ENCODE measurements at regions not wholly inside any gene's neighbourhood (a gene's known extent, or its start where the extent isn't known, plus 50 kb on each side); places are given as distances from the start of the nearest gene placed in this dataset.

DNA sequence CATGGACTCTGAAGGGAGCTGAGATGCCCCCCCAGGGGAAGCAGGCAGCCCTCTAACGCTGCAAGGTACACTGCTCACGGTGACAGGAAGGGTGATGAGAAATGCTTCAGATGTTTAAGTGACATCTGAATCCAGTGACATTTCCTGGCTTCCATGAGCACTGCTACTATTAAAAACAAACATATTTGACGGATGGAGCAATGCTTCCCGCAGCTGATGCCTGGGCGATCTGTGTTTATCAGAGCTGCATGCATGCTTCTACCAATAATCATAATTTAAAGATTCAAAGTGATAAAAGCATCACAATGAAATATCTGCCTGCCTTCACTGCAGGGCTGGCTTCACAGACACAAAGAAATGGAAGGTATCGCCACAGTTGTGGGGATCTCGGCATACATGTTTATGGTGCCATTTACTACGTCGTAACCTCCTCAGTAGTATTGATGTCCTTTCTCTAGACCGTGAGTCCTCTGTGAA is 66.1 kb upstream of the AOAH start:
- POLR2A ChIA-PET: no interaction called here
- CTCF ChIA-PET: no interaction called here
- TF ChIP-seq, protein P1, sequence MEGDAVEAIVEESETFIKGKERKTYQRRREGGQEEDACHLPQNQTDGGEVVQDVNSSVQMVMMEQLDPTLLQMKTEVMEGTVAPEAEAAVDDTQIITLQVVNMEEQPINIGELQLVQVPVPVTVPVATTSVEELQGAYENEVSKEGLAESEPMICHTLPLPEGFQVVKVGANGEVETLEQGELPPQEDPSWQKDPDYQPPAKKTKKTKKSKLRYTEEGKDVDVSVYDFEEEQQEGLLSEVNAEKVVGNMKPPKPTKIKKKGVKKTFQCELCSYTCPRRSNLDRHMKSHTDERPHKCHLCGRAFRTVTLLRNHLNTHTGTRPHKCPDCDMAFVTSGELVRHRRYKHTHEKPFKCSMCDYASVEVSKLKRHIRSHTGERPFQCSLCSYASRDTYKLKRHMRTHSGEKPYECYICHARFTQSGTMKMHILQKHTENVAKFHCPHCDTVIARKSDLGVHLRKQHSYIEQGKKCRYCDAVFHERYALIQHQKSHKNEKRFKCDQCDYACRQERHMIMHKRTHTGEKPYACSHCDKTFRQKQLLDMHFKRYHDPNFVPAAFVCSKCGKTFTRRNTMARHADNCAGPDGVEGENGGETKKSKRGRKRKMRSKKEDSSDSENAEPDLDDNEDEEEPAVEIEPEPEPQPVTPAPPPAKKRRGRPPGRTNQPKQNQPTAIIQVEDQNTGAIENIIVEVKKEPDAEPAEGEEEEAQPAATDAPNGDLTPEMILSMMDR (IDR thresholded peaks at IDR 0.05; ENCODE audit: insufficient read depth, low read depth, low read length): no peak
- H3K27me3 ChIP-seq (ENCODE audit: control insufficient read depth, insufficient read depth, low read length): no peaks in the 10 kb centered on the region
- DNase-seq (ENCODE audit: low read depth): no peak
- no peak overlapping the region for H3K4me3 ChIP-seq (ENCODE audit: low read depth, low read length)
- no peaks in the 10 kb centered on the region for H3K36me3 ChIP-seq (ENCODE audit: control insufficient read depth, insufficient read depth, low read length)

- Histone ChIP-seq H3K36me3 (ENCODE audit: control insufficient read depth, insufficient read depth, low read length) (no peaks in the 10 kb centered on the region), H3K27me3 (ENCODE audit: control insufficient read depth, insufficient read depth, low read length) (no peaks in the 10 kb centered on the region), H3K4me3 (ENCODE audit: low read depth, low read length) (no peak overlapping the region)
- DNase-seq (ENCODE audit: low read depth): no peak
- TF ChIP-seq, protein P1 (IDR thresholded peaks at IDR 0.05; ENCODE audit: insufficient read depth, low read depth, low read length): no peak
- ChIA-PET CTCF (interaction anchor here (0.6 to 1.5 kb wide), 2 partner anchors 9 to 47 kb away, joined by 3 to 4 read pairs; no protein-coding TSS in a partner anchor), POLR2A (no interaction called here)
Measured at GRCh38 chr7:36788825-36789470, 64.7 kb upstream of the AOAH start.

DNA sequence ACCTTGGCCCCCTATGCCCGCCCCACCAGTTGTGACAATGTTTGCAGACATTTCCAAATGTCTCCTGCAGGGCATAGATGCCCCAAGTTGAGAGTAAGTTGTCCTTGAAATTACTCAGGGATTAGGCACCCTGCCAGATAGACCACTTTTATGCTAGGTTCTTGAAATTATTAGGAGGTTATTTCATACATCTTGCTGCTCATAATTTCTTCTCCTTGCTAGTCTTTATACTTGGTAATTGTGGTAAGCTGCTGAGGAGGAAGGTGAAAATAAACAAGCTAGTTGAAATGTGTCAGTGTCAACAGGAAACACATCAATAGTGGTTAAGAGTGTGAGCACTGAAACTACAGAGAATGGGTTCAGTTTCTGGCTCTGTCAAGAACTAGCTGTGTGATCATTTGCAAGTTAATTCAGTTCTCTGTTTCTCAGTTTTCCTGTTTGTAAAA is 63.7 kb upstream of the AOAH start:
- ChIA-PET POLR2A (no interaction called here), CTCF (interaction anchor here (0.6 to 1.5 kb wide), 2 partner anchors 10 to 46 kb away, joined by 3 to 4 read pairs; no protein-coding TSS in a partner anchor)
- DNase-seq (ENCODE audit: low read depth): no peak
- Histone ChIP-seq H3K27me3 (ENCODE audit: control insufficient read depth, insufficient read depth, low read length) (no peaks in the 10 kb centered on the region), H3K4me3 (ENCODE audit: low read depth, low read length) (no peak overlapping the region), H3K36me3 (ENCODE audit: control insufficient read depth, insufficient read depth, low read length) (no peaks in the 10 kb centered on the region)
- TF ChIP-seq, protein P1 (IDR thresholded peaks at IDR 0.05; ENCODE audit: insufficient read depth, low read depth, low read length): no peak

- no peaks in the 10 kb centered on the region for H3K27me3 ChIP-seq (ENCODE audit: control insufficient read depth, insufficient read depth, low read length)
- ChIA-PET CTCF (no interaction called here), POLR2A (no interaction called here)
- no peak for DNase-seq (ENCODE audit: low read depth)
- TF ChIP-seq, protein P1 (IDR thresholded peaks at IDR 0.05; ENCODE audit: insufficient read depth, low read depth, low read length): no peak
- H3K36me3 ChIP-seq (ENCODE audit: control insufficient read depth, insufficient read depth, low read length): no peaks in the 10 kb centered on the region
- no peak overlapping the region for H3K4me3 ChIP-seq (ENCODE audit: low read depth, low read length)
Measured at GRCh38 chr7:36784991-36785940, 61.0 kb upstream of the AOAH start.
